ENCODE measurements at regions not wholly inside any gene's neighbourhood (a gene's known extent, or its start where the extent isn't known, plus 50 kb on each side); places are given as distances from the start of the nearest gene placed in this dataset.

DNA sequence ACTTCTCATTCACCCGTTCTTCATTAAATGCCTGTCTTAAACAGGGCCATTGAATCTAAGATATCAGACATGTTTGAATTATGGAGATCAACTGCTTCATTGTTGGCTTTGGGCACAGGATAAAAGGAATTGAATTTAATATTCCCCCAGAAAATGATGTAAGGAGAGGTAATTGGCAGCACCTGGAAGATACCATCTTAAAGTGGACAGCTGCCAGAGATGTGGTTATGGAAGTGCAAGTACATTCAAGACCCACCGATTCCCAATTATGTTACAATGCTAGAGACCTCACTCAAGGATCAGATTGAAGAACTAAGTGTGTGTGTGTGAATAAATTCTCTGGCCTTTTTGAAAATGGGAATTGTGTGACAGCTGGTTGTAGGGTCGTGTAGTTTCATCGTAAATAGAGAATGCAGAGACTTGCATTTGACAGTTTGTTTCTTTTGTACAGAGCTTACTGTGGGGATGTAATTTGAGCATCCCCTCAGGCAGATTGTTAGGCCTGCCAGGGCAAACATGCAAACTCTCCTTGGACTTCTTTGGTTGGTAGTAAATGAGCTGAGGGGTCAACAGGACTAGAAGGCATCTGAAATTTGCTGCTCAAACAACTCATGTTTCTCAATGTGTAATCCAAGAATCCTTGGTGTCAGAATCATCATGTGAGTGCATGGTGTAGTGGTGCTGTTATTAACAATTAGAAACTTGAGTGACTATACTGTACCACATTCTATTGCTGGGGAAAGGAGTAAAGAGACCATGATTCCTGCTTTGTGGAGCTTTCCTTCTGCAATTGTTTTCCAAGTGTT is 359.2 kb upstream of the THRB start:
- Histone ChIP-seq H3K27me3 (ENCODE audit: insufficient read depth, low read depth, low read length) (no peaks in the 10 kb centered on the region), H3K79me2 (replicated peaks; ENCODE audit: insufficient read depth, low read length) (no peaks in the 10 kb centered on the region), H3K4me3 (ENCODE audit: low read length) (no peak overlapping the region), H2AFZ (ENCODE audit: low read depth, low read length) (no peak overlapping the region), H3K9me2 (ENCODE audit: insufficient read depth, low read length) (no peaks in the 10 kb centered on the region), H3K9ac (ENCODE audit: low read length) (no peak overlapping the region), H4K20me1 (ENCODE audit: insufficient read depth) (no peaks in the 10 kb centered on the region), H3K9me3 (ENCODE audit: low read length) (no peaks in the 10 kb centered on the region), H3K27ac (ENCODE audit: low read length) (no peak overlapping the region), H3K36me3 (ENCODE audit: insufficient read depth, low read length) (no peaks in the 10 kb centered on the region), H3F3A (ENCODE audit: insufficient read depth, low read length, poor library complexity, severe bottlenecking) (no peaks in the 10 kb centered on the region), H3K4me2 (ENCODE audit: low read length) (no peak overlapping the region)
- no peak for TF ChIP-seq TAF1 (IDR thresholded peaks at IDR 0.05; ENCODE audit: low read depth)
- no peak for TF ChIP-seq MXI1 (conservative IDR thresholded peaks at IDR 0.05; ENCODE audit: poor library complexity, severe bottlenecking)
- TF ChIP-seq RAD21 (conservative IDR thresholded peaks at IDR 0.05) = no peak
- TF ChIP-seq, protein P1, sequence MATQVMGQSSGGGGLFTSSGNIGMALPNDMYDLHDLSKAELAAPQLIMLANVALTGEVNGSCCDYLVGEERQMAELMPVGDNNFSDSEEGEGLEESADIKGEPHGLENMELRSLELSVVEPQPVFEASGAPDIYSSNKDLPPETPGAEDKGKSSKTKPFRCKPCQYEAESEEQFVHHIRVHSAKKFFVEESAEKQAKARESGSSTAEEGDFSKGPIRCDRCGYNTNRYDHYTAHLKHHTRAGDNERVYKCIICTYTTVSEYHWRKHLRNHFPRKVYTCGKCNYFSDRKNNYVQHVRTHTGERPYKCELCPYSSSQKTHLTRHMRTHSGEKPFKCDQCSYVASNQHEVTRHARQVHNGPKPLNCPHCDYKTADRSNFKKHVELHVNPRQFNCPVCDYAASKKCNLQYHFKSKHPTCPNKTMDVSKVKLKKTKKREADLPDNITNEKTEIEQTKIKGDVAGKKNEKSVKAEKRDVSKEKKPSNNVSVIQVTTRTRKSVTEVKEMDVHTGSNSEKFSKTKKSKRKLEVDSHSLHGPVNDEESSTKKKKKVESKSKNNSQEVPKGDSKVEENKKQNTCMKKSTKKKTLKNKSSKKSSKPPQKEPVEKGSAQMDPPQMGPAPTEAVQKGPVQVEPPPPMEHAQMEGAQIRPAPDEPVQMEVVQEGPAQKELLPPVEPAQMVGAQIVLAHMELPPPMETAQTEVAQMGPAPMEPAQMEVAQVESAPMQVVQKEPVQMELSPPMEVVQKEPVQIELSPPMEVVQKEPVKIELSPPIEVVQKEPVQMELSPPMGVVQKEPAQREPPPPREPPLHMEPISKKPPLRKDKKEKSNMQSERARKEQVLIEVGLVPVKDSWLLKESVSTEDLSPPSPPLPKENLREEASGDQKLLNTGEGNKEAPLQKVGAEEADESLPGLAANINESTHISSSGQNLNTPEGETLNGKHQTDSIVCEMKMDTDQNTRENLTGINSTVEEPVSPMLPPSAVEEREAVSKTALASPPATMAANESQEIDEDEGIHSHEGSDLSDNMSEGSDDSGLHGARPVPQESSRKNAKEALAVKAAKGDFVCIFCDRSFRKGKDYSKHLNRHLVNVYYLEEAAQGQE (IDR thresholded peaks at IDR 0.05; ENCODE audit: borderline replicate concordance) = no peak
- no peak for TF ChIP-seq SMC3 (conservative IDR thresholded peaks at IDR 0.05; ENCODE audit: poor library complexity)
- no peak for TF ChIP-seq EP300 (conservative IDR thresholded peaks at IDR 0.05; ENCODE audit: poor library complexity, severe bottlenecking)
- TF ChIP-seq, protein P2, sequence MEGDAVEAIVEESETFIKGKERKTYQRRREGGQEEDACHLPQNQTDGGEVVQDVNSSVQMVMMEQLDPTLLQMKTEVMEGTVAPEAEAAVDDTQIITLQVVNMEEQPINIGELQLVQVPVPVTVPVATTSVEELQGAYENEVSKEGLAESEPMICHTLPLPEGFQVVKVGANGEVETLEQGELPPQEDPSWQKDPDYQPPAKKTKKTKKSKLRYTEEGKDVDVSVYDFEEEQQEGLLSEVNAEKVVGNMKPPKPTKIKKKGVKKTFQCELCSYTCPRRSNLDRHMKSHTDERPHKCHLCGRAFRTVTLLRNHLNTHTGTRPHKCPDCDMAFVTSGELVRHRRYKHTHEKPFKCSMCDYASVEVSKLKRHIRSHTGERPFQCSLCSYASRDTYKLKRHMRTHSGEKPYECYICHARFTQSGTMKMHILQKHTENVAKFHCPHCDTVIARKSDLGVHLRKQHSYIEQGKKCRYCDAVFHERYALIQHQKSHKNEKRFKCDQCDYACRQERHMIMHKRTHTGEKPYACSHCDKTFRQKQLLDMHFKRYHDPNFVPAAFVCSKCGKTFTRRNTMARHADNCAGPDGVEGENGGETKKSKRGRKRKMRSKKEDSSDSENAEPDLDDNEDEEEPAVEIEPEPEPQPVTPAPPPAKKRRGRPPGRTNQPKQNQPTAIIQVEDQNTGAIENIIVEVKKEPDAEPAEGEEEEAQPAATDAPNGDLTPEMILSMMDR (IDR thresholded peaks at IDR 0.05; ENCODE audit: poor library complexity, severe bottlenecking) = no peak
- TF ChIP-seq POLR2AphosphoS5 (IDR thresholded peaks at IDR 0.05) = no peak
- no peak for TF ChIP-seq EZH2 (IDR thresholded peaks at IDR 0.05; ENCODE audit: borderline replicate concordance, insufficient read depth, low read length, poor library complexity, severe bottlenecking)

DNA sequence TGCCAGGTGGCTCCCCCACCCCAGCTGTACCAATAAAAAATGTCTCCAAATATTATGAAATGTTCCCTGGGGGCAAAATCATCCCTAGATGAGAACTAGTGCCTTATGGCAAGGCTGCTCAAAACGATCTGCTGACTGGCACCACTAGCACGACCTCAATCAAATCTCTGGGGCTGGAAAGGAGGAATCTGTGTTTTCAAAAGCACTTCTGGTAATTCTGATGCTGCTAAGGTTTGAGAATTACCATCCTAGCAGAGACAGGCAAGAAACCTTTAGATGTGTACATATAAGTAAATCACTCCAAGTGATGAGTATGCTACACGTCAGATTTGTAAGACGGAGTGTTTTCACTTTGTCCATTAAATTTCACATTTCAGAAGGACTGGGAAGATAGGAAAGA is 360.1 kb upstream of the THRB start:
- Histone ChIP-seq H3K9ac (ENCODE audit: low read length) (no peak overlapping the region), H3K9me3 (ENCODE audit: low read length) (no peaks in the 10 kb centered on the region), H3F3A (ENCODE audit: insufficient read depth, low read length, poor library complexity, severe bottlenecking) (no peaks in the 10 kb centered on the region), H3K4me3 (ENCODE audit: low read length) (no peak overlapping the region), H3K36me3 (ENCODE audit: insufficient read depth, low read length) (no peaks in the 10 kb centered on the region), H3K4me2 (ENCODE audit: low read length) (no peak overlapping the region), H4K20me1 (ENCODE audit: insufficient read depth) (no peaks in the 10 kb centered on the region), H3K27ac (ENCODE audit: low read length) (no peak overlapping the region), H3K9me2 (ENCODE audit: insufficient read depth, low read length) (no peaks in the 10 kb centered on the region), H3K27me3 (ENCODE audit: insufficient read depth, low read depth, low read length) (no peaks in the 10 kb centered on the region), H3K79me2 (replicated peaks; ENCODE audit: insufficient read depth, low read length) (no peaks in the 10 kb centered on the region), H2AFZ (ENCODE audit: low read depth, low read length) (no peak overlapping the region)
- TF ChIP-seq MXI1 (conservative IDR thresholded peaks at IDR 0.05; ENCODE audit: poor library complexity, severe bottlenecking) = no peak
- no peak for TF ChIP-seq TAF1 (IDR thresholded peaks at IDR 0.05; ENCODE audit: low read depth)
- TF ChIP-seq POLR2AphosphoS5 (IDR thresholded peaks at IDR 0.05) = no peak
- TF ChIP-seq EP300 (conservative IDR thresholded peaks at IDR 0.05; ENCODE audit: poor library complexity, severe bottlenecking) = no peak
- TF ChIP-seq SMC3 (conservative IDR thresholded peaks at IDR 0.05; ENCODE audit: poor library complexity) = no peak
- TF ChIP-seq EZH2 (IDR thresholded peaks at IDR 0.05; ENCODE audit: borderline replicate concordance, insufficient read depth, low read length, poor library complexity, severe bottlenecking) = no peak
- TF ChIP-seq, protein P1 (IDR thresholded peaks at IDR 0.05; ENCODE audit: borderline replicate concordance) = no peak
- TF ChIP-seq, protein P2 (IDR thresholded peaks at IDR 0.05; ENCODE audit: poor library complexity, severe bottlenecking) = no peak
- no peak for TF ChIP-seq RAD21 (conservative IDR thresholded peaks at IDR 0.05)
